Testis (tissue), 2 donors: ENCODE measurements at regions not wholly inside any gene's neighbourhood (a gene's known extent, or its start where the extent isn't known, plus 50 kb on each side); places are given as distances from the start of the nearest gene placed in this dataset.
A peak's percentile ranks its signal among the peaks of the same experiment; 100 is the strongest.

Experiments
- CTCF ChIP-seq, 3 experiments: fragments of 450-650 bp in 2 of 3; fragments of 200-600 bp in 1 of 3; sonication (generic) in 1 of 3; IDR thresholded peaks; one replicate each; pipeline ENCODE4 v1.5.1; 2016 to 2019; ENCODE audit warnings: antibody characterized with exemption in 3 of 3, mild to moderate bottlenecking in 2 of 3, moderate library complexity in 1 of 3
- POLR2A ChIP-seq: fragments of 450-650 bp; IDR thresholded peaks from one replicate; pipeline ENCODE4 v1.6.1; 2017; ENCODE audit warnings: antibody characterized with exemption, mild to moderate bottlenecking, moderate library complexity

GRCh38 chr12:60977966-60978365 is 1282.2 kb upstream of the USP15 start:
- TF ChIP-seq CTCF (IDR thresholded peaks at IDR 0.05) (peak in 1 of 3 experiments; percentile 13), POLR2A (no peak)
